GM12878 (cell line): ENCODE measurements at regions not wholly inside any gene's neighbourhood (a gene's known extent, or its start where the extent isn't known, plus 50 kb on each side); places are given as distances from the start of the nearest gene placed in this dataset.

ENCODE experiments used
- CREB1 ChIP-seq: IDR thresholded peaks from 2 replicates; pipeline ENCODE4 v1.6.1; 2012; ENCODE audit warnings: low read depth, mild to moderate bottlenecking, inconsistent platforms
- CTCF ChIP-seq, 3 experiments: IDR thresholded peaks in 2 of 3; conservative IDR thresholded peaks in 1 of 3; 2 replicates each; pipeline ENCODE4 v1.5.1; 2011; ENCODE audit warnings: low read depth in 3 of 3, low read length in 3 of 3, mild to moderate bottlenecking in 3 of 3, control low read depth in 2 of 3, moderate library complexity in 2 of 3, inconsistent platforms in 1 of 3, mixed read lengths in 1 of 3; ENCODE audit not compliant: control insufficient read depth in 2 of 3, insufficient read depth in 1 of 3; ENCODE audit errors: extremely low read depth in 1 of 3
- EZH2 ChIP-seq: IDR thresholded peaks from 2 replicates; pipeline ENCODE4 v1.6.1; 2012; ENCODE audit warnings: low read depth, mild to moderate bottlenecking, control low read depth, inconsistent platforms, low read length, borderline replicate concordance; ENCODE audit not compliant: control insufficient read depth
- REST ChIP-seq: IDR thresholded peaks from 2 replicates; pipeline ENCODE4 v1.6.1; 2012; ENCODE audit warnings: mild to moderate bottlenecking, low read depth, low read length
- RFX5 ChIP-seq: IDR thresholded peaks from 2 replicates; pipeline ENCODE4 v1.6.1; 2011; ENCODE audit warnings: low read depth, low read length, improper control_type of control experiment
- ZBTB11 ChIP-seq: fragments of 450-650 bp; formaldehyde crosslinking; IDR thresholded peaks from 2 replicates; pipeline ENCODE4 v1.5.0; 2022; ENCODE audit warnings: mild to moderate bottlenecking, missing genetic modification characterization
- ZNF274 ChIP-seq: IDR thresholded peaks from one replicate; pipeline ENCODE4 v1.8.0; 2011; ENCODE audit not compliant: insufficient read length, insufficient read depth

- TF ChIP-seq REST: no peak
- TF ChIP-seq EZH2: no peak
- TF ChIP-seq CTCF (IDR thresholded peaks at IDR 0.05 in 2 of 3, conservative IDR thresholded peaks at IDR 0.05 in 1 of 3; ENCODE audit: control insufficient read depth in 2 of 3, extremely low read depth in 1 of 3, insufficient read depth in 1 of 3, low read depth in 3 of 3, low read length in 3 of 3): peak; percentile 81 to 94 (median 87)
- TF ChIP-seq CREB1: no peak
- no peak for TF ChIP-seq ZBTB11 (CRISPR knock-in tag)
- TF ChIP-seq ZNF274: no peak
- TF ChIP-seq RFX5: no peak
Observed at GRCh38 chr18:76709659-76710645, 112.4 kb upstream of the ZNF236 start.
